Right forelimb (tissue), 1 donor: ENCODE measurements at regions not wholly inside any gene's neighbourhood (a gene's known extent, or its start where the extent isn't known, plus 50 kb on each side); places are given as distances from the start of the nearest gene placed in this dataset.
"Not testable (repeated sequence)": the region's sequence is repeated elsewhere in the genome, so short reads cannot be mapped to it uniquely, and the experiment has no call there.

Experiments
- DNase-seq: peaks from one replicate; pipeline ENCODE4 v3.0.0-alpha.2; 2018

GRCh38 chr15:69554279-69554961 lies 101.8 kb downstream of the RPLP1 start:
- DNase-seq = no peak

GRCh38 chr15:69555080-69555479 lies 102.5 kb downstream of the RPLP1 start:
- no peak for DNase-seq

GRCh38 chr15:69556344-69556743 lies 103.7 kb downstream of the RPLP1 start:
- DNase-seq = no peak

GRCh38 chr15:69557020-69557706 lies 104.5 kb downstream of the RPLP1 start:
- DNase-seq = no peak

- DNase-seq = no peak
Observed at GRCh38 chr15:69557707-69558409, 105.2 kb downstream of the RPLP1 start.

- no peak for DNase-seq
Observed at GRCh38 chr15:69559440-69560190, 107.0 kb downstream of the RPLP1 start.

- DNase-seq = no peak
Observed at GRCh38 chr15:69561071-69561784, 108.6 kb downstream of the RPLP1 start.

GRCh38 chr15:69562116-69562515 lies 109.5 kb downstream of the RPLP1 start:
- no peak for DNase-seq

GRCh38 chr15:69562564-69562963 lies 109.9 kb downstream of the RPLP1 start:
- no peak for DNase-seq

GRCh38 chr15:69565066-69565655 lies 112.5 kb downstream of the RPLP1 start:
- DNase-seq = no peak

- not testable (repeated sequence) for DNase-seq
Observed at GRCh38 chr15:69567238-69567760, 114.7 kb downstream of the RPLP1 start.

- DNase-seq = no peak
Observed at GRCh38 chr15:69568173-69569009, 115.8 kb downstream of the RPLP1 start.

GRCh38 chr15:69570454-69570853 lies 117.8 kb downstream of the RPLP1 start:
- no peak for DNase-seq

GRCh38 chr15:69570997-69571396 lies 118.4 kb downstream of the RPLP1 start:
- no peak for DNase-seq

- not testable (repeated sequence) for DNase-seq
Observed at GRCh38 chr15:69573278-69573677, 120.7 kb downstream of the RPLP1 start.

- no peak for DNase-seq
Observed at GRCh38 chr15:69573815-69574475, 121.3 kb downstream of the RPLP1 start.

- no peak for DNase-seq
Observed at GRCh38 chr15:69574506-69574905, 121.9 kb downstream of the RPLP1 start.

- DNase-seq = no peak
Observed at GRCh38 chr15:69575387-69575786, 122.8 kb downstream of the RPLP1 start.

- peak; percentile 67 for DNase-seq
Observed at GRCh38 chr15:69576035-69576526, 123.5 kb downstream of the RPLP1 start.

GRCh38 chr15:69576948-69577351 lies 124.3 kb downstream of the RPLP1 start:
- DNase-seq = no peak
